NCI-H2107 treated with DMSO at 0.1 percent for 48 hours (cell line): ENCODE measurements at regions not wholly inside any gene's neighbourhood (a gene's known extent, or its start where the extent isn't known, plus 50 kb on each side); places are given as distances from the start of the nearest gene placed in this dataset.
"Not testable (repeated sequence)": the region's sequence is repeated elsewhere in the genome, so short reads cannot be mapped to it uniquely, and the experiment has no call there.

Source experiments
- DNase-seq: peaks from one replicate; lab custom pipeline; 2025; ENCODE audit not compliant: unreplicated experiment; lab: John Stamatoyannopoulos, UW

DNA sequence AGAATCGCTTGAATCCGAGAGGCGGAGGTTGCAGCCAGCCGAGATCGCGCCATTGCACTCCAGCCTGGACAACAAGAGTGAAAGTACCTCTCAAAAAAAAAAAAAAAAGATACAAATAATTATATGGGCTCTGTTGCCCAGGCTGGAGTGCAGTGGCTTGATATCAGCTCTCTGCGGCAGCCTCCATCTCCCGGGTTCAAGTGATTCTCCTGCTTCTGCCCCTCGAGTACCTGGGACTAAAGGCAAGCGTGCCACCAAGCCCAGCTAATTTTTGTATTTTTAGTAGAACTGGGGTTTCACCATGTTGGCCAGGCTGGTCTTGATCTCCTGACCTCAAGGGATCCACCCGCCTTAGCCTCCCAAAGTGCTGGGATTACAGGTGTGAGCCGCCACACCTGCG, 197.8 kb downstream of the ALG10 start:
- not testable (repeated sequence) for DNase-seq

GRCh38 chr12:34223640-34224039, 201.3 kb downstream of the ALG10 start:
- DNase-seq, result no peak

DNA sequence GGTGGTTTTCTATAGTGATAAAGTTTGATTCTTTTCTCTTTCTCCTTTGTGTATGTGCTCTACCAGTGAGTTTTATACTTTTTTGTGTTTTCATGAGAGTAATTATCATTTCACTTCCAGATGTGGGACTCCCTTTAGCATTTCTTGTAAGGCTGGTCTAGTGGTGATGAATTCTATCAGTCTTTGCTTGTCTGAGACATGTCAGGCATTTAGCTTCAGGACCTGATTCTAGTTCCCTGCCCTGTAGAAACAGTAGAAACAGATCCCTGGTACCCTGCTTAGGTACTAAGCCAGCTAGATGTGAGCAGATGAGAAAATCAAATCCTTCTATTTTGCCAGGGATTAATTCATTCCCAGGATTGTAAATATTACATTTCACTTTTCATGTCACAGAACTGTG, 203.7 kb downstream of the ALG10 start:
- DNase-seq, result not testable (repeated sequence)

- DNase-seq, result not testable (repeated sequence)
Measured at GRCh38 chr12:34228046-34228445, 205.8 kb downstream of the ALG10 start.

- not testable (repeated sequence) for DNase-seq
Measured at GRCh38 chr12:34229033-34229432, 206.7 kb downstream of the ALG10 start.

- no peak for DNase-seq
Measured at GRCh38 chr12:34233618-34234017, 211.3 kb downstream of the ALG10 start.

DNA sequence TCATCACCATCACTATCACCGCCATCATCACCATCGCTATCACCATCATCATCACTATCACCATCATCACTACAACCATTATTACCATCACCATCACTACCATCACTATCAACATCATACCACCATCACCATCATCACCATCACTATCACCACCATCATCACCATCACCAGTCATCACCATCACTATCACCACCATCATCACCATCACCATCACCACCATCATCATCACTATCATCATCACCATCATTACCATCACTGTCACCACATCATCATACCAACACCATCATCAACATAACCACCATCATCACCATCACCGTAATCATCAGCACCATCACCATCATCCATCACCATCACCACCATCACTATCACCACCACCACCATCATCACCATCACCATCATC, 213.8 kb downstream of the ALG10 start:
- no peak for DNase-seq

GRCh38 chr12:34244608-34245007, 222.3 kb downstream of the ALG10 start:
- no peak for DNase-seq

GRCh38 chr12:34249271-34249670, 227.0 kb downstream of the ALG10 start:
- DNase-seq, result no peak

DNA sequence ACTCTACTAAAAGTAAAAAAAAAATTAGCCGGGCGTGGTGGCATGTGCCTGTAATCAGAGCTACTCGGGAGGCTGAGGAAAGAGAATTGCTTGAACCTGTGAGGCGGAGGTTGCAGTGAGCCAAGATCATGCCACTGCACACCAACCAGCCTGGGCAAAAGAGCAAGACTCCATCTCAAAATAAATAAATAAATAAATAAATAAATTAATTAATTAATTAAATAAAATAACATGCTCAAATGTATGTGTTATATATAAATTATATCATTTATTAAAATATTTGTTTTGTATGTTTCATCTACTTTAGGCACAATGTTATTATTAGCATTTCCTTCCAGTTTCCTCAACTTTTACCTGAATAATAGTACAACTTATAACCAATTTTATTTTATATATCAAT, 229.6 kb downstream of the ALG10 start:
- not testable (repeated sequence) for DNase-seq

DNA sequence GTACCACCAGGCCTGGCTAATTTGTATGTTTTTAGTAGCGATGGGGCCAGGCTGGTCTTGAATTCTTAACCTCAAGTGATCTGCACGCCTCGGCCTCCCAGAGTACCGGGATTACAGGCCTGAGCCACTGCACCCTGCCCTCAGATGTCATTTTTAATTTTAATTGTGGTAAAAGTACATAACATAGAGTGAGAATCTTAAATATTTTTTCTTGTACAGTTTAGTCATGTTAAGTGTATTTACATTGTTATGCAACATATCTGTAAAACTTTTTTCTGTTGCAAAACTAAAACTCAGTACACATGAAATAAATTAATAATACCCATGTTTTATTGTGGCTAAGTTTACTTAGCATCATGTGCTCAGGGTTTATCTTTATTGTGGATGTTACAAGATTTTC, 231.4 kb downstream of the ALG10 start:
- no peak for DNase-seq

GRCh38 chr12:34257093-34257492, 234.8 kb downstream of the ALG10 start:
- DNase-seq, result no peak

- not testable (repeated sequence) for DNase-seq
Measured at GRCh38 chr12:34262140-34262539, 239.8 kb downstream of the ALG10 start.

DNA sequence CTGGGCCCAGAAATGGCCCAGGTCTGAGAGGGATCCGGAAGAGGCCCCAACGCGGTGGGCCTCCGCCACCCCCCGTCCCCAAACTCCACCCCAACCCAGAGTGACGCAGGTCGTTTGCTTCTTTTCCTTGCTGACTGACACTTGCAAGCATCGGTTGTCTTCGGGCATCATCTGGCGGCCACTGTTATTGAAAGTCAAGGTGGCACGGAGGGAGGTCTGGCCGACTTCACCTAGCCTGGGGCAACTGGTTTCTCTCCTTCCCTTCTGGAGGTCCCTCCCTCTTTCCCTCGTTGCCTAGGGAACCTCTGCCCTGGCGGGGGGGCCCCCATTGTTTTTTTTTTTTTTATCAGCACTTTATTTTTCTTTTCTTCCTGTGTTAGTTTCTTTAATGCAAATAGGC, 241.8 kb downstream of the ALG10 start:
- no peak for DNase-seq

GRCh38 chr12:34273703-34274102, 251.4 kb downstream of the ALG10 start:
- not testable (repeated sequence) for DNase-seq

- DNase-seq, result no peak
Measured at GRCh38 chr12:34275129-34275528, 252.8 kb downstream of the ALG10 start.

- no peak for DNase-seq
Measured at GRCh38 chr12:34286483-34286882, 264.2 kb downstream of the ALG10 start.

DNA sequence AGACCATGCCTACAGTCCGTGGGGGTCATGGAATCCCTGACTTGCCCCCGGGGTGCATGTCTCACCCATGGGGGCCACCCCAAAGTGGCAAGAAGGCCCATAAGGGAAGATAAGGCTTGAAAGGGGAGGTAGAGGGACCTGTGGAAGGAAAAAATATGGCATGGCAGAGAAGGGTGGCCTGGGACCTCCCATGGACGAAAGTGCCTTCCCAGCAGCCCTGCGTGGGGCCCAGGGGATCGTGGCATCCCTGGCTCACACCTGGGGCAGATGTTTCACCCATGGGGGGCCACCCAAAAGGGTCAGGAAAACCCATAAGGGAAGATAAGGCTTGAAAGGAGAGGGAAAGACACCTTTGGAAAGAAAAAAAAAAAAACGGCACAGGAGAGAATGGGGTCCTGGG, 264.6 kb downstream of the ALG10 start:
- DNase-seq, result no peak

DNA sequence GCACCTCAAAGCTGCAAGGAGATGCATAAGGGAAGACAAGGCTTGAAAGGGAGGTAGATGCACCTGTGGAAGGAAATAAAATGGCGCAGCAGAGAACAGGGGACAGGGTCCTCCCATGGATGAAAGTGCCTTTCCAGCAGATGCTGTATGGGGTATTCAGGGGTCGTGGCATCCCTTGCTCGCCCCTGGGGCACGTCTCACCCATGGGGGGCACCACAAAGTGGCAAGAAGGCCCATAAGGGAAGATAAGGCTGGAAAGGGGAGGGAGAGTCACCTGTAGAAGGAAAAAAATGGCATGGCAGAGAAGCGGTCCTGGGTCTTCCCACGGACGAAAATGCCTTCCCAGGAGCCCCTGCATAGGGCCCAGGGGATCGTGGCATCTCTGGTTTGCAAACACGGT, 265.1 kb downstream of the ALG10 start:
- no peak for DNase-seq

DNA sequence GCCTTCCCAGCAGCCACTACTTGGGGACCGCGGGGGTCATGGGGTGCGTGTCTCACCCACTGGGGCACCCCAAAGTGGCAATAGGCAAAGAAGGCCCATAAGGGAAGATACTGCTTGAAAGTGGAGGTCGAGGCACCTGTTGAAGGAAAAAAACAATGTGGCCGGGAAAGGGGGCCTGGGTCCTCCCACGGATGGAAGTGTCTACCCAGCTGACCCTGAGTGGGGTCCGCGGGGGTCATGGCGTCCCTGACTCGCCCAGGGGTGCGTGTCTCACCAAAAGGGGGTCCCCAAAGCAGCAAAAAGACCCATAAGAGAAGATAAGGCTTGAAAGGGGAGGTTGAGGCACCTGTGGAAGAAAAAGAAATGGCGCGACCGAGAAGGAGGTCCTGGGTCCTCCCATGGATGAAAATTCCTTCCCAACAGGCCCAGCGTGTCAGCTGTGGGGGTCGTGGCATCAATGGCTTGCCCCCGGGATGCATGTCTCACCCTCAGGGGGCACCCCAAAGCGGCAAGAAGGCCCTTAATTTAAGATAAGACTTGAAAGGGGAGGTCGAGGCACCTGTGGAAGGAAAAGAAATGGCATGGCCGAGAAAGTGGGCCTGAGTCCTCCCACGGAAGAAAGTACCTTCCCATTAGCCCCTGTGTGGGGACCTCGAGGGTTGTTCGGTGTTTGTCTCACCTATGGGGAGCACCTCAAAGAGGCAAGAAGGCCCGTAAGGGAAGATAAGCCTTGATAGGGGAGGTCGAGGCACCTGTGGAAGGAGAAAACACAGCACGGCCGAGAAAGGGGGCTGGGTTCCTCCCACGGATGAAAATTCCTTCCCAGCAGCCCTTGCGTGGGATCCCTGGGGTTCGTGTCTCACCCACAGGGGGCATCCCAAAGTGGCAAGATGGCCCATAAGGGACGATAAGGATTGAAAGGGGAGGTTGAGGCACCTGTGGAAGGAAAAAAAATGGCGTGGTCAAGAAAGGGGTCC, 266.0 kb downstream of the ALG10 start:
- DNase-seq, result no peak

DNA sequence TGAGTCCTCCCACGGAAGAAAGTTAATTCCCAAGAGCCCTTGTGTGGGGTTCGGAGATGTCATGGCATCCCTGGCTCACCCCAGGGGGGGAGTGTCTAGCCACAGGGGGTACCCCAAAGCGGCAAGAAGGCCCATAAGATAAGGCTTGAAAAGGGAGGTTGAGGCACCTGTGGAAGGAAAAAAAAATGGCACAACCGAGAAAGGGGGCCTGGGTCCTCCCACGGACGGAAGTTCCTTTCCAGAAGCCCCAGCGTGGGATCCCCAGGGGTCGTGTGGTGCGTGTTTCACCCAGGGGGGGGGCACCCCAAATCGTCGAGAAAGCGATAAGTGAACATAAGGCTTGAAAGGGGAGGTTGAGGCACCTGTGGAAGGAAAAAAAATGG, 266.7 kb downstream of the ALG10 start:
- DNase-seq, result no peak

GRCh38 chr12:34289431-34290380, 267.4 kb downstream of the ALG10 start:
- no peak for DNase-seq
